GM18511 (cell line): ENCODE measurements at regions not wholly inside any gene's neighbourhood (a gene's known extent, or its start where the extent isn't known, plus 50 kb on each side); places are given as distances from the start of the nearest gene placed in this dataset.

ENCODE experiments used
- ATAC-seq: cut with Tn5 transposase; IDR thresholded peaks from one replicate; pipeline ENCODE4 v1.9.1; 2021; ENCODE audit warnings: mild to moderate bottlenecking, moderate library complexity; ENCODE audit not compliant: unreplicated experiment

GRCh38 chr14:82112210-82112839, 578.7 kb upstream of the SEL1L start:
- ATAC-seq: no peak

GRCh38 chr14:82113007-82113406, 579.4 kb upstream of the SEL1L start:
- ATAC-seq: no peak

GRCh38 chr14:82113710-82114109, 580.1 kb upstream of the SEL1L start:
- no peak for ATAC-seq

DNA sequence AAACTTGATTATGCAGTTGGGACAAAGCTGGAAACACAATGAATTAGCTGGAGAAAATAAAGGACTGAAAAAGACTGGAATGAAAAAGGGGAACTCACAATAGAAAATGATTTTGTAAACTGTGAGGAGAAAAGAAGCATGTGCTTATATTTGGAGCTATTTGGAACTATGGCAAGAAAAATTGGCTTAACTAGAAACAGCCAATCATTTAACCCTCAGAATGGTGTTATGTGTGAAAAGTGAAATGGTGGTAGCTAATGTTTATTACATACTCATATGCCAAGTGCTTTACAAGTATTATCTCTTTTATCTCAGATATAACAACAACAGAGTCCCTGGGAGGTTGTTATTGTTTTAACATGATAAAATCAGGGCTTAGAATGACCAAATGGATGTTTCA, 583.1 kb upstream of the SEL1L start:
- ATAC-seq: no peak

GRCh38 chr14:82122655-82123054, 589.0 kb upstream of the SEL1L start:
- no peak for ATAC-seq

GRCh38 chr14:82124511-82124910, 590.9 kb upstream of the SEL1L start:
- ATAC-seq: no peak

GRCh38 chr14:82126006-82126405, 592.4 kb upstream of the SEL1L start:
- ATAC-seq: no peak

DNA sequence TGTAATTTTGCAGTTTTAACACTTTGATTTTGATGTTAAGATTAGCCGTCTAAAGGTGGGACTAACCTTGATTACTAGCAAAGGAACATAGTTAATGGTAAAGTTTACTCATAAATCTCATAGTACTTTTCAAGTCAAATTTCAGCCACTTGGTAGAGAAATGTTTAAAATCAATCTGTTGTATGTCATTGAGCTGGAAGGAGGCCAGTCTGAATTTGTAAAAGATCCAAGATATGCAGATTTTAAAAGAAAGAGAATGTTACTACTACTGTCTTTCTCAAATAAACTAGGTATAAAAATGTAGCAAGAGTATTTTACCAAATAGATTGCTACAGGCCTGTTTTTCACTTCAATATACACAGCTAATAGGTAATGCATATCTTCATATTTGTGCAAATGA, 600.8 kb upstream of the SEL1L start:
- ATAC-seq: no peak

GRCh38 chr14:82138431-82138830, 604.8 kb upstream of the SEL1L start:
- no peak for ATAC-seq

GRCh38 chr14:82146846-82147245, 613.2 kb upstream of the SEL1L start:
- no peak for ATAC-seq

DNA sequence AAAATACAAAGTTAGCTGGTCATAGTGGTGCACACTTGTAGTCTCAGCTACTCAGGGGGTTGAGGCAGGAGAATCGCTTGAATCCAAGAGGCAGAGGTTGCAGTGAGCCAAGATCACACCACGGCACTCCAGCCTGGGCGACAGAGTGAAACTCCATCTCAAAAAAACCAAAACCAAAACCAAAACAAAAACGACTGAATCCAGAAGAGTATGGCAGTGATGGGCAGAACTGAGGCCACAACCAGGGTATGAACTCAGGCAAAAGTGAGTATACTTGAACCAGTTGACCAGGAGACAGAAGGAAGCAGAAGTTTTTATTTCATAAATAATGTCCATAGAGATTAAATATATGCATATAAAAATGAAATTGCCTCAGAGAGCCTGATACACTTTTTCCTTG, 620.0 kb upstream of the SEL1L start:
- ATAC-seq: no peak

- no peak for ATAC-seq
These were observed 626.0 kb upstream of the SEL1L start for GRCh38 chr14:82159624-82160023.

DNA sequence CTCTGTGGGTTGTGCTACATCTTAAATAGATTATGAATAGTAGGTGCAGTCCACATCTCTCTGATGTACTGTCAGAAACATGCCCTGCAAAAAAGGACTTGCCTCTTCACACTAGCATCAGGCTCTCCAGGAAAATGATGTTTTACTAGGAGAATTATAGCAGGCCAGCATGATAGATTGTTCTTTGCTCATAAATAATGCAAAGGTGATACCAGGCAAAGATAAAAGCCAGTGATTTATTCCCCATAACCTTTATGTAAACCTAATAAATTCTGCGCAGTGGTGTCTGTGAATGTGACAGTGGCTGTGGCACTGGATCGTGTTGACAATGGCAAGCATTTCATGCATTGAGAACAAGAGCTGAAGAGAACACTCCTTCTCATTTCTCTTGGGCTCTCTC, 646.5 kb upstream of the SEL1L start:
- ATAC-seq: no peak

- no peak for ATAC-seq
These were observed 649.0 kb upstream of the SEL1L start for GRCh38 chr14:82182646-82183045.

DNA sequence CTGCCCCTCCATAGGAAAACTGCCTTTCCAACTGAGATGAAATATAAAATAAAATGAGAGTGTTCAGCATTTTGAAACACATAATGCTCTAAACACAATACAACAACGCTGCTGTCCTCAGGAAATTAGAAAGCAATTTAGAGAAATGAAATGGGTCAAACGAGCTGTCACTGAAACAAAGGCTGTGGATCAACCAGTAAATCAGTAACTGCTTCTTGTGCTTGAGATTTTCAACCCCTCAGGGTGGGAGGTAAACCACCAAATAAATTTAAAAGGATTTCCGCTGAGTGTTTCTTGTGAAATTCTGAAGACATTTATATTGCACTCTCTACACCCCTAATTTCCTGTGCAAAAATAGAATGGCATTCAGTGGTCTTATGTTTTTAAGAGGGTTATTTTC, 657.1 kb upstream of the SEL1L start:
- no peak for ATAC-seq

DNA sequence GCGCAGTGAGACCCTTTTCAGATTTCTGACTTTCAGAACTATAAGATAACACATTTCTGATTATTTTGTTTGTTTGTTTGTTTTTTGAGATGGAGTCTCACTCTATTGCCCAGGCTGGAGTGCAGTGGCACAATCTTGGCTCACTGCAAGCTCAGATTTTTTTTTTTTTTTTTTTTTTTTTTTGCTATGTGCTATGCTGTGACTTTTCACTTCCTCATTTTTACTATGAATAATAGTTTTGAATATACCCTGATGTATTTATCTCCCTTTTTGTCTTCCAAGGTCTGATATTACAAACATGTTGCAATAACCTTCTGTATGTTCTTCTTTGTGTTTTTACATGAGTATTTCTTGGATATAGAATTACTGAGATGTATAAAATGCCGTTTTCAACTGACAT, 658.7 kb upstream of the SEL1L start:
- no peak for ATAC-seq

GRCh38 chr14:82223276-82223675, 689.6 kb upstream of the SEL1L start:
- no peak for ATAC-seq

GRCh38 chr14:82224610-82225009, 691.0 kb upstream of the SEL1L start:
- ATAC-seq: no peak

- ATAC-seq: no peak
These were observed 697.1 kb upstream of the SEL1L start for GRCh38 chr14:82230748-82231147.

- no peak for ATAC-seq
These were observed 705.0 kb upstream of the SEL1L start for GRCh38 chr14:82238649-82239048.

- no peak for ATAC-seq
These were observed 705.6 kb upstream of the SEL1L start for GRCh38 chr14:82239223-82239622.

GRCh38 chr14:82244791-82245190, 711.1 kb upstream of the SEL1L start:
- ATAC-seq: no peak

DNA sequence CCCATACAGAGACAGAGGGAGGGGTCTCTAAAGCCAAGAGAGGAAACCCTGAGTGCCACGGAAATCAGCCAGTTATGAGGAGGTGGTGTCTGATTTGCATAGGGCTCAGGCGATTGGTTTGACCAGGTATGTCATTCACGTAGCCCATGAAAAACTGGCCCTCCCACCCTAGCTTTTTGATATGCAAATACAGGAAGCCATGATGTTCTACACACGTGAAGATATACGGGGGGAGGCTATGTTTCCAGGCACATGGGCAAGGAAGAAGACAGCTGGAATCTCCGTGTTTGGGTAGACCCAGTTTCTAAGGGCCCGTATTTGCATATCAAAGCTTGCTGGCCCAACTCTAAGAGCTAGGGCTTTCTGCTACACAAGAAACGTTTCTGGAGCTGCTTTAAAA, 717.8 kb upstream of the SEL1L start:
- no peak for ATAC-seq
